ENCODE measurements at regions not wholly inside any gene's neighbourhood (a gene's known extent, or its start where the extent isn't known, plus 50 kb on each side); places are given as distances from the start of the nearest gene placed in this dataset.
"Not testable (repeated sequence)": the region's sequence is repeated elsewhere in the genome, so short reads cannot be mapped to it uniquely, and the experiment has no call there.

DNA sequence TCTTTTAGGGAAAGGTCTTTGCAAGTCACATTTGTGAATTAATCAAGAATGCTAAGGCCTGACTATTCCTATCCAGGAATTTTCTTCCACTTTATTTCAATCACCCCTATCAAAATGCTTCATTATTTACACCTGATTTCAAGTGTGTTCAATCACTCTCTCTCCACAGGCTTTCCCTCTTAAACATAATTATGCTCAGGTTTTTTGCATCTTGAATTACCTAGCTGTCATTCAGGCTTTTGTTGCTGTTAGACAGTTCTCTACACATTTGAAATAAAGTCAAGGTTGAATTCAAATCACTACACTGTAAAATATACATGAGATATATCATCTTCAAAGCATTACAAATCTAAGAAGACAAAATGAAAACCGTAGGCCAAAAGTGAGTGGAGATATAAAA, 941.3 kb upstream of the SLITRK1 start:
- DNase-seq = no peak

DNA sequence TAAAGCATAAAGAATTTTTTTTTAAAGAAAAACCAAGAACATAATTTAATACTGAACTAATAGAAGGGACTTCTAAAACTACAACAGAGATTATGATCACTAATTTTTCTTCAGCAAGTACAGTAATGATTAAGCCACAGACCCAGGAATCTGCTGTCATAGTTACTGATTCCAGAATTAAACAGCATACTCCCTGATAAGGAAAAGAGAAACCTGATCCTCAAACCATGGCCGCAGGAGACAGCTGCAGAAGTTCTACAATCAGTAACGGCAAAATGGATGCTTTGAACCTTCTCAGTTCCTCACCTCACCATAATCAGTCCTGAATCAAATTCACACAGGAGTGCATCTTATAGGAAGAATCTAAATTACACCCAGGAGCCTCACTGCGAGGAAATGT, 939.0 kb upstream of the SLITRK1 start:
- no peak for DNase-seq

DNA sequence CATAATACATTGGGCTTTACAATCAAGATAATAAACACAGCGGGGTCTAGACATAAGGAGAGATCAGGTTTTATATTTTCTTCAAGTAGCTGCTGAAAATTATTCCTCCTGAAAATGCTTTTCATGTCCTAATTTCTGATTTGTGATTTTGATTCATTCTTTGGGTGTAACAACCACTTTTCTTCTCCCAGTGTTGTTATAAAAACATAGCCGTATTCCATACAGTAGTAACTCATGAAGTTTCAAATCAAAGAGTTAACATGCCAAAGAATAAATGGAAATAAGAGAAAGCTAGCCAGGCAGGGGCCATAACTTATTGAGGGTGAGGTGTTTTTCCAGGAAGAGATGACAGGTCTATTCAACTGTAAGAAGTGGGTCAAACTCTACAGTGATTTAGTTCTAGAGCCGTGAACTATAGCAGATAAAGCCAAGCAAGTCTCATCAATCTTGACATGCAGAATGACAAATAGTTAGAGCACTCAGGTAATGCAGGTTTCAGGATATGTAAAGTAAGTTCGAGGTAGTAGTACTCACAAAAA, 934.4 kb upstream of the SLITRK1 start:
- no peak for DNase-seq

DNA sequence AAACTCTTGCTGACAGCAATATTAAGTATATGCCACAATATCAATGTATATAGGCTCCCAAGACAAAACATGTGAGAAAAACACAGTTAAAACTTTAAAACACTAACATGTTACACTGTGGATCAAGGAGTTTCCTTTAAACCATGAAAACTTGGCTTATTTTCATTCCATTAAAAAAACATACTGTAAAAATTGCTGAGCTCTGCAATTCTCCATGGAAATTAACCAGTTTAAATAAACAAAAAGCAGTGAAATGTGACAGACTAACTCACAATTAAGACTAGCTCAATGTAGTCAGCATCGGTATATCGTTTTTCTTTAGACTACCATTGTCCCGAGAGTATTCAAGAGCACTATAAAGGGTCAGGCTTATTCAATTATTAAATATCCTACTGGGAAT, 930.5 kb upstream of the SLITRK1 start:
- no peak for DNase-seq

DNA sequence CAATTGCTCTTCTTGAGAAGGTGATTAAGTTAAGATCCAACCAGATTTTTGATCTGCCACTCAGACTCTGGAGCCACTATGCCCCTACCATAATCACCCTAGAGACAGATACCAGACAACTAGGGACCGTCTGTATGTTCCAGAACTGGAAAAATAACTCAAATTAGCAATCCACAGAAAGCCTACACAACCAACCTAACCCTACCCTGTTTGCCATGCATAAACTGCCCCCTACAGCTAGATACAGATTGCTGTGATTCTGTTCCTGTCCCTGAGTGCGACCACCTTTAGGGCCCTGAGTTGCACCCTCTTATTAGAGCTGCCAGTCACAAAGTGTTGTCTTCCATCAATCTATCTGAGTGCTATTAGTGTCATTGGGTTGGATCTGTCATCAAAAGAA, 929.8 kb upstream of the SLITRK1 start:
- DNase-seq = no peak

DNA sequence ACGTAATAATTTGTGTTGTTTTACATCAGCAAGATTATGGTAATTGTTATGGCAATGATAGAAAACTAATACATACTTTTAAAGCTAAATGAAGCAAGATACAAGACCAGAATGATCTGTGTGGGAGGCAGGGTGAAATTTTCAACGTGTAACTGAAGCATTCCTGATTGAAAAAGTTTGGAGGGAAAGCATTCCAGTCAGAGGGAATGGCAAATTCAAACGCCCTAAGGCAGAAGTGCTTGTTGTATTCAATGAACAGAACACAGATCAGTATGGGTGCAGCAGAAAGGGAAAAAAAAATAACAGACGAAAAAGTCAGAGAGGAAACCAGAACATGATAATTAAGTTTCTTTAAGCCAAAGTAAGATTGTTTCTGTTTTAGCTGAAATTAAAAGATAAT, 928.5 kb upstream of the SLITRK1 start:
- no peak for DNase-seq

DNA sequence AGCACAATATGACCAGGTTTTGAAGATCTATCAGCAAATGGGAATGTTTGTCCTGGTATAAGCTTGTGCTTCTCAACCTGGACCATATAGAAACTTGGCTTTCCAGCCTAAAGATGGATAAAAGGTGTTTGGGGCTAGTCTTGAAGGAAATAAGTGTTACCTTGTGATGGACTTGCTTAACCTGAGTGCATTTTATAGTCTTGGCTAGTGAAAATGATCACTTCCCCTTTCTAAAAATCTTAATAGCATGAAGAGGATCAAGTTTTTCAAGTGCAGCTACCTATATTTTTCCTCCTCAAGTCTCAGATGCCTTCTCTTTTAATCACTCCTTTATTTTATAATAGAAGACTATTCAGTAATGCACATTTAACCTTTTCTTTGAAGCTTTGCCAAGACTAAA, 919.8 kb upstream of the SLITRK1 start:
- DNase-seq = no peak

DNA sequence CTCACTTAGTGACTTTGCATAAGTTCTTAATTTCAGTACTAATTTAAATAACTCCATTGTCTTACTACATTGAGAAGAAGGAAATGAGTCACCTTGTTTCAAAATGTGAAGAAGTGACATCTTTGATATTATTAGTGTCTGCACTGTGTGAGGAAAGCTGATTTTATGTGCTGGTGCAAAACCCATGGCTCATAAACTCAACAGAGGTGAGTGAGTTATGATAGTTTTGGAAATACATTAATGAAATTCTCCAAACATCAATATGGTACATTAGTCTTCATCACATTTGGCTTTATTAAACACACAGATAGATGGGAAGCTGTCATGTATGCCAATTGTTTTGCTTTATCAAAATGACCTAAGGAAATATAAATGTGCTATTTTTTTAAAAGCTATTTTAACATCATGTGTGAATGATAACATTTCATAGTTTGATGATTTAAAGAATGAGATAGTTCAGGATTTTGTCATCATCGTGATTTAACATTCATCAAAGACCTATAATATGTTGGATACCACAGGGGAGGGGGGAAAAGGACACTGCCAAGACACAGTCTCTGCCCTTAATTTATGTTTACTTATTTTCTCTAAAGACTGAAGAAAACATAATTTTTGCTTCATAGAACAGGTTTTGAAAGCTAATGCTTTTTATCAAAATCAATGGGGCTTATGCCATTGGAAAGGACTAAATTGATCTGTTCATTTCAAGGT, 902.3 kb upstream of the SLITRK1 start:
- DNase-seq = no peak

DNA sequence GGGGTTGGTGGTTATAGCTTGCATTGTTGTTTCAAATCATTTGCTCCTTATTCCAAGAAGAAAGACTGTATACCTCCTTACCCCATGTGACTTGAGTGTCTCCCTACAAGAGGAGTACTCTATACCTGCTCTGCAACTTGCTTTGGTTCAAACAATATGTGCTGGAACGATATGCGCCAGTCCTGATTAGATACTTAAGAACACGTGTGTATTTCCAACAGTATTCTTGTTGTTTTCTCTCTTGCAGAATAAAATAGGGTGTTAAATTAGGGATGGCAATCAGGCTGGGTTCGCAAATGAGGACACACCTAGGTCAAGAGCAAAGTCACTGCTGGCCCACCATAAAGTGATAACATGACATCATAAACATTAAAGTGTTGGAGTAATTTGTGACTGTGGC, 895.0 kb upstream of the SLITRK1 start:
- no peak for DNase-seq

DNA sequence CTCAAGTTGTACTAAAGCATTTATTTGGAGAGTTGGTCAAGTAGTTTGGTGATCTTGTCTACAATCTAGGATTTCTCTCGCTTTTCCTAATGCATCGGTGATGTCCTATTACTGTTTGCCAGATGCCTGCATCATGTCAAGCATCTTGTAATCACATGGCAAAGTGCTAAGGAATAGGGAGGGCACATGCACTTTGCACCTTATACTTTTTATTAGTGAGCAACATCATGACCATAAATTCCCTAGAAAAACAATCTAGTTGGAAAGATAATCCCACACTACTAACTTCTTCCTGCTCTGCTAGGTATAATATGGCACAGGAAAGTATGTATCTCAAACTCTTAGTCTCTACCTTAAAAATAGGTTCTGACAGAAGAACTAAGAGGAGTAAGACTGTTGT, 894.3 kb upstream of the SLITRK1 start:
- no peak for DNase-seq

DNA sequence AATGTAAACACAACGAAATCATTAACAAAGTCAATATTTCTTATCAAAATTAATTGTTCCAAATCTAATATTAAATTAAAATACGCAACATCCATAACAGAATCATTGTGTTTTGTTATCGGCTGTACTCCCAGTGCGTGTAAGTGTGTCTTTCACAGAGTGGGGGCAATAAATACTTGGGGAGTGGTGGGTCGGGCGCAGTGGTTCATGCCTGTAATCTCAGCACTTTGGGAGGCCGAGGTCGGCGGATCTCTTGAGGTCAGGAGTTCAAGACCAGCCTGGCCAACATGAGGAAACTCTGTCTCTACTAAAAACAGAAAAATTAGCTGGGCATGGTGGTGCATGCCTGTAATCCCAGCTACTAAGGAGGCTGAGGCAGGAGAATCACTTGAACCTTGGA, 893.6 kb upstream of the SLITRK1 start:
- not testable (repeated sequence) for DNase-seq

DNA sequence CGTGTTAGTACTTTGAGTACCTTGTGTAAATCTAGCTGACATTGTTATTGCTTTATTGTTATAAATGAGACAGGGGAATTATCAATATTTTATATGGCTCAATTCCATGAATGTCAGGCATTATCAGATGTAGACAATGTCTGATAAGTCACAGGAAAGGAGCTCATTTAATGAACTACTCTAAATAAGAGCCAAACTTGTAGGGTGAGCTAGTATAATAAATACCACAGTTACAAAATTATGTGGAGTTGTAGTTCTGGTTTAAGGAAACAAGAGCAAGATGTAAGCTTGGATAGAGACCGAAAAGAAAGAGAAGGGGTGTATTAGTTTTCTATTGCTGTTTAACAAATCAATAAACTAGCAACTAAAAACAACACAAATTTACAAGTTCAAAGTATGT, 891.8 kb upstream of the SLITRK1 start:
- DNase-seq = no peak

DNA sequence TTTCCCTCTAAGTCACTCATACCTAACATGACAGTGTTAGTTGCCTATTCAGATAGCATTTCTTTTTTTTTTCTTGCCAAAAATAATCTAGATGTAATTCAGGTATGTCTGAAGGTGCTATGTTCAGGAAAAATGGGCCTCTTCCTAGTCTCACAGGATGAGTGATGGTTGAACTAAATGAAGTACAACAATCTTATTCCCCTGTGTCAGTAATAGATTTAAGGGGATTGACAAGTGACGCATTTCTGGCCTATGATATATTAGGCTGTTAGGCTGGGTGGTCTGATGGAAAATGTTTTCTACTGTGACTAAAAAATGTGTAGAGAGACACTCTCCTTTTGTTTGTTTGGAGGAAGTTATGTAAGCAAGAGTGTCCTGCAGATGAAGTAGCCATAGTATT, 878.7 kb upstream of the SLITRK1 start:
- no peak for DNase-seq

DNA sequence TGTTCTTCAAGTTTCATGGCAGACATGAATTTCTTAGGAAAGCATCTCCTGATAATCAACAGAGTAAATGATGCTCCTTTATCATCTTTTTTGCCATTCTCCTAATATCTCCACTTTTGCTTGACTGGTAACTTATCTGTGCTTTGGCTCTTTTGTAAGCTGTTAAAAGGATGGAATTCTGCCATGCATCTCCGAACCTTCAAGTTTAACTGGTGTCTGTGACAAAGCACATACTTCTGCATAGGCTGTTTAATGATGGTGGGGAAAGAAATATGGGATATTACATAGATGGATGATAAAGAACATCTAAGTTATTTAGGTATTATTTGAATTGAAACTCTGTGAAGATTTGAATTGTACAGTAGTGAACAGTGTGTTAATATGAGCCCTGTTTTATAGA, 866.9 kb upstream of the SLITRK1 start:
- DNase-seq = no peak

DNA sequence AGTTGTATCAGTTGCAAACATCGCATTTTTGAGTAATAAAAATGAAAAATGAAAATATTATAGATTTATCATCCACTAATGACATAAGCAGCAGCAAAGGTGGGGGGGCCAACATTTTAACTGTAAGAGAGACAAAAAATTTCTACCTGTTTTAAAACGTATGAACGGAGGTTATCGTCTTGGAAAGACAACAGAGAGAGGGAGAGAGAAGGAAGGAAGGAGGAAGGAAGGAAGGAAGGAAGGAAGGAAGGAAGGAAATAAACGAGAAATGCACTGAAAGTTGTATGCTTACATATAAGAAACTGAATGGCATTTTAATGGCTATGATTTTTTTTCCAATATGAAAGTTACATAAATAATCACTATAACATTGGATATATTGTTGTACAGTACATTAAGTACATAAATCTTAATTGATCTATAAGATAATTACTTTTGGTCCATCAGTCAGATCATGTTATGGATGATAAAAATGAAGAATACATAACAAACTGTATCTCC, 862.8 kb upstream of the SLITRK1 start:
- DNase-seq = no peak

DNA sequence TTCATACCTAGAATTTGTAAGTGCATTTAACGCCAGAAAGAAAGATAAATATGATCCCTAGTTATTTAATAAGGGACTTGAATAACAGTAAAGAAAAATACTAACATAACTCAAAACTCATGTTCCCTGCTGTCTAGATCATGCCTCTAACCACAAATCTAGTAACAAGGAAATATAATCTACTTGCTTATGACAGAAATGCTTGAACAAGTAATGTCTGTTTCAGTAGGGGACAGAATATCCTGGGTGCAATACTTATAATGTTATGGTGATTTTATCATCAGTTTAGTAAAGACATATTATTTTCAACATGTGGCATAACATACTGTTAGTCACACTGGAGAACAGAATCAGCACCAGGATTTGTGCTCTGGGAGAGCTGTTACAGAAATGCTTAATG, 861.9 kb upstream of the SLITRK1 start:
- DNase-seq = no peak

DNA sequence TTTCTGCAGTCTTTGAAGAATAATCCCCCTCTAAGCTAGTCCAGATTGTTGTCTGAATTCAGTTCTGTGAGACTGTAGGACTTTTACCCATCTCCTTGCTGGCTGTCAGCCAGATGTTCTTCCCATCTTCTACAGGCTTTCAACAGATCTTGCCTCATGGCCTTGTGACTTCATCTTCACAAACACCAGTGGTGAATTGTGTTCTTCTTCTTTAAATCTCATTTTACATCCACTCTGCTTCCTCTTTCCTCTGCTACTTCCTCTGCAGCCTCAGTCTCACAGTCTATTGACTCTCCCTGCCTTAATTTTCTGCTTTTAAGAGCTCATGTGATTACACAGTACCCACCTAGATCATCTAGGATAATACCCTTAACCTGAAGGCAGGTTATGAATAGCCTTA, 859.0 kb upstream of the SLITRK1 start:
- no peak for DNase-seq

DNA sequence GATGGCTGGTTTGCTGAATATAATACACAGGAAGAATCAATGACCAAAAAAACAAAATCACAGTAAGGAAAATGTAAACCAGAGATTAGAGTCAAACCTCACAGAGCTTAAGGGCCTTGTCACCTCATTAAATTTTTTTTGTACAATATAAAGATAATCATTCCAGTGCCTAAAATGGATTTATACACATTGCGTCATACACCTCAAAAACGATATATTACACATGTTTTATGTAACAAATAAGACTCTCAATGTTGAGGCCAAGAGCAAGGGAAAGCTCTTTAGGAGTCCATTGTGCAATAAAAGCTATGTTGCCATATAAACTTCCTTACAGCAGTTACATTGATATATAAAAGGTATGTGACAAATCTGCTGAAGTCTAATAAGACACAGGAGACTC, 856.7 kb upstream of the SLITRK1 start:
- no peak for DNase-seq

DNA sequence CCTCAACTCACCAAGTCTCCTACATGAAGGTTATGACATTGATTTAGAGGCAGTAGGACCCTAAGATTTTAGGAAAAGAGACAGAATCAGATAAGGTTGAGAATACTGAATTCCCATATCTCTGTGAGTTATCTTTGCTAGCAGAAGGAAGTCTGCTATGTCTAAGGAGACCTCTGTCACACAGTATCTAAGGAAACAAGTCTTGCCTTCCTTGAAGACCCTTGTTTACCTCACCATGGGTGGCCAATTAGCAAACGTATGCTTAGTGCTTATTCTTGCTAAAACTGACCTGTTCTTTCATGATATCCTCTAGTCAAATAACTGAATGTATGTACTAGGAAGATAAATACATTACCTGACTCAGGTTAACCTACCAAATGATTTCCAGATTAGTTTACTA, 855.4 kb upstream of the SLITRK1 start:
- no peak for DNase-seq

DNA sequence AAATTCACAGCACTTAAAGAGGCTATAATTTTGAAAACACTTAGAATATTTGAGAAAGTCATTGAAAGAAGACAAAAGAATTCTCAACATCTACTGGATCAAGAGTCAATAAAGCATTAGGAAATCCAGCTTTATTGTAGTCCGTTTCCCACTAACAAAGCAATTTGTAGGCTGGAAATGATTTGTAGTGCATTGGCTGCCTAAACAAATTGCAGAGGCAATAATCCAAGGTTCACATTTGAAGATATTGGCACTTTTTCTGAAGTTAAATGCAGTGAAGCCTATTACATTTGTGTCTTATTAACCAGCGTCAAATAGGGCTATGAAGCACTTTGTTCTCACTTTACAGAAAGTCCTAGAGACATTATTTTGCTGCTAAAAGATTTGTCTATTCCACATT, 848.1 kb upstream of the SLITRK1 start:
- DNase-seq = no peak

DNA sequence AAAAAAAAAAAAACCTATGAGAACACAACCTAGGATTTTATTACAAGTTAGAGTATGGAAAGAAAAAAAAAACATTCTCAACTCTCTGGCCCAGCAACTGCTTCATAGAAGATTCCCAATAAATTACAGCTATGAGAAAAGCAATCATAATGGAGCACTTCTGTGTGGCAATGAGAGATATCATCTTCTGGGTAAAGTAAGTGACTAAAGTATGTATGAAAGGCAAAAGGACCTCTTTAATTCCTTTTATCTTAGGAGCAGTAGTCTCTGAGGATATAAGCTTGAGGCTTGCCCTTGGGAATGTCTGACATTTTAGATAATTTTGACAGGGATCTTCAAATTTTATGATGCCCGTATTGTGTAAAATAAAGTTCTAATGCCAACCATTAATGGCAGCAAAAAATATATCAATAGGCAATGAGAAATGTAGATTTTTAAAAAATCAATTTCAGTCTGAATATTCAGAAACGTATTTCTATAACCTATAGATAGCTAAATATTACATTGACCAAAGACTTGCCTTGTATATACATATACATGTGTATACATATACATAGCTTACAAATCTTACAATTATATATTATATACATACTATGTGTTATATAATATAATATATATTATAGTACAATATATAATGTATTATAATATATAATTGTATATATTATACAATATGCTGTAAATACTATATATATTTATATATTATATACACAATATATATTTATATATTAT, 823.9 kb upstream of the SLITRK1 start:
- no peak for DNase-seq

DNA sequence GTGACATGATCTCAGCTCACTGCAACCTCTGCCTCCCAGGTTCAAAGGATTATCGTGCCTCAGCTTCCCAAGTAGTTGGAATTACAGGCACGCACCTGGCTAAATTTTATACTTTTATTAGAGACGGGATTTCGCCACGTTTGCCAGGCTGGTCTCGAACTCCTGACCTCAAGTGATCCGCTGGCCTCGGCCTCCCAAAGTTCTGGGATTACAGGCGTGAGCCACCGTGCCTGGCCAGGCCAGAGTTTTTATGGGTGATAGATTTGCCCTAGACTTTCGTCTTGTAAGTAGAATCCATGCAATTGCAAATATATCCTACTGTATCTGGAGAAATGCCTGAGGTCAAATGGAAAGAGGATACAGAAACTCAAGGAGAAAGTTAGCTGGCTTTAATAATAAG, 819.9 kb upstream of the SLITRK1 start:
- DNase-seq = no peak

DNA sequence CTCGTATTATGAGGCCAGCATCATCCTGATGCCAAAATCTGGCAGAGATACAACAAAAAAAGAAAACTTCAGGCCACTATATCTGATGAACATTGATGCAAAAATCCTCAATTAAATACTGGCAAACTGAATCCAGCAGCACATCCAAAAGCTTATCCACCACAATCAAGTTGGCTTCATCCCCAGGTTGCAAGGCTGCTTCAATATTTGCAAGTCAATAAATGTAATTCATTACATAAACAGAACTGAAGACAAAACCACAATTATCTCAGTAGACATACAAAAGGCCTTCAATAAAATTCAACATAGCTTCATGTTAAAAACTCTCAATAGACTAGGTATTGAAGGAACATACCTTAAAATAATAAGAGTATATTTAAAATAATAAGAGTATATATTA, 815.3 kb upstream of the SLITRK1 start:
- not testable (repeated sequence) for DNase-seq

DNA sequence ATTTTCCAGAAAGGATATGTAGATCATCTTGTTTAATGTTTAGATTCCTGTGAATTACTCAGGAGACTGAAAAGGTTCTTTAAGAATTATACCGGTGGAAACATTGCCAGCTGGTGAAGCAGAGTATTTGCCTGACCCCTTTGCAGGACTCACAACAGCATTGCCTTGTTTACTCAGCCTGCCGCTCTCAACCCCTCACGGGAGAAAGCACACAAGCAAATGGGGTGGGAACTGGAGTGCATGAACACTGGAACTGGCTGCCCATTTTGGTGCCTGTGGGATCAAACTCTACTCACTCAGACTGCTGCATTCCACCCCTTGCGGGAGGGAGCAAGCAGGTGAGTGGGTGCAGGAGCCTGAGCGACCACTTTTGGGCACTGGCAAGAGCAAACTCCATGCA, 804.7 kb upstream of the SLITRK1 start:
- no peak for DNase-seq

DNA sequence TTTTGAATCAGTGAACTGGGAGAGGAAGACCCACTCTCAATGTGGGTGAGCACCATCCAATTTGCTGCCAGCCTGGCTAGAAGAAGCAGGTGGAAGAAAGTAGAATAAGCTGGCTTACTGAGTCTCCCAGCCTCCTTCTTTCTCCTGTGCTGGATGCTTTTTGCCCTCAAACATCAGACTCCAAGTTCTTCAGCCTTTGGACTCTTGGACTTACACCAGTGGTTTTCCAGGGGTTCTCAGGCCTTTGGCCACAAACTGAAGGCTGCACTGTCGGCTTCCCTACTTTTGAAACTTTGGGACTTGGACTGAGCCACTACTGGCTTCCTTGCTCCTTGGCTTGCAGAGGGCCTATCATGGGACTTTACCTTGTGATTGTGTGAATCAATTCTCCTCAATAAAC, 804.2 kb upstream of the SLITRK1 start:
- no peak for DNase-seq

Data from CD4-positive, alpha-beta T cell treated with Interleukin-12 subunit alpha and Interleukin-12 subunit beta, for 1 hour (primary cell).